Activated naive CD4-positive, alpha-beta T cell treated with anti-CD3 and anti-CD28 coated beads, Interleukin-2, amount 50 U/mL, for 72 hours (primary cell): ENCODE measurements at regions not wholly inside any gene's neighbourhood (a gene's known extent, or its start where the extent isn't known, plus 50 kb on each side); places are given as distances from the start of the nearest gene placed in this dataset.
"Not testable (repeated sequence)": the region's sequence is repeated elsewhere in the genome, so short reads cannot be mapped to it uniquely, and the experiment has no call there.

ENCODE experiments used
- ATAC-seq, 2 donors: fragments of 150-1000 bp; cut with Tn5 transposase; 2 replicates each; pipeline ENCODE4 v1.10.0; 2021; ENCODE audit warnings: mild to moderate bottlenecking in 2 of 2, moderate library complexity in 2 of 2
- DNase-seq, 2 donors: peaks; one replicate each; pipeline ENCODE4 v3.0.0; 2021 to 2022; ENCODE audit warnings: low spot score in 2 of 2
- H3K27ac Mint-ChIP-seq, 2 donors: one replicate each; pipeline ENCODE4 v1.8.0; 2022; ENCODE audit warnings: mild to moderate bottlenecking in 2 of 2, mixed read lengths in 2 of 2
- H3K36me3 Mint-ChIP-seq, 2 donors: one replicate each; pipeline ENCODE4 v1.8.0; 2022; ENCODE audit warnings: mixed read lengths in 2 of 2
- H3K9me3 Mint-ChIP-seq, 2 donors: one replicate each; pipeline ENCODE4 v1.8.0; 2022; ENCODE audit warnings: mixed read lengths in 2 of 2

DNA sequence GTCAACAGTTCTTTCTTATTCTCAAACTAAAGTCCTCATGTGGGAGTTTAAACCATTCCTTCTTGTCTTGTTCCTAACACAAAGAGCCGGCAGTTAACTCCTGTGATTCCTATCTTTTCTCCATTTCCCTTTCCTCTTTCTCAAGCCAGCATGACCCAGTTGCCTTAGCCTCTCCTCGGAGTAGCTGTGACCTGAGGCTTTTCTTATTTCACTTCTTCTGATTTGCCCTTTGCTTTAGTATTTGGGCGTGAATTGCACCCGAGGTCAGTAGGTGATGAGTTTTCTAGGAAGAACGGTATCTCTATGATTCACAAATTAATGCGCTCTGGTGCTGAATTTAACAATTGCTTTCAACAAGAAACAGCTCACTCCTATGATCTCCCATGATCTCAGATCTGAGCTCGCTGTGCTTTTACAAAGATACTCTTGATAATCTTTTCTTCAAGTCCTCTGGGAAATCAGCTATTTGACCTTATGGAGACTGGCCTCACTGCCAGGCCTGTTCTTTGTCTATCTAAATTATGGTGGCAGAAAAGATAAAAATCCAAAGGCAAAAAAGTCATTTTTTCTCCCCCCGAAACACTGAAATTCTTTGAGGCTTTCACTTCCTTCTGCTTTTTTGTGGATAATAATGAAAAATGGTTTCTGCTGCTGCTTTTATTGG lies 184.6 kb downstream of the JCAD start:
- DNase-seq (no peak), ATAC-seq (no peak)
- H3K9me3 Mint-ChIP-seq, result peaks cover 7 to 9% of the 10 kb centered on the region in 2 donors
- no peaks in the 10 kb centered on the region for H3K36me3 Mint-ChIP-seq
- no peak overlapping the region for H3K27ac Mint-ChIP-seq

DNA sequence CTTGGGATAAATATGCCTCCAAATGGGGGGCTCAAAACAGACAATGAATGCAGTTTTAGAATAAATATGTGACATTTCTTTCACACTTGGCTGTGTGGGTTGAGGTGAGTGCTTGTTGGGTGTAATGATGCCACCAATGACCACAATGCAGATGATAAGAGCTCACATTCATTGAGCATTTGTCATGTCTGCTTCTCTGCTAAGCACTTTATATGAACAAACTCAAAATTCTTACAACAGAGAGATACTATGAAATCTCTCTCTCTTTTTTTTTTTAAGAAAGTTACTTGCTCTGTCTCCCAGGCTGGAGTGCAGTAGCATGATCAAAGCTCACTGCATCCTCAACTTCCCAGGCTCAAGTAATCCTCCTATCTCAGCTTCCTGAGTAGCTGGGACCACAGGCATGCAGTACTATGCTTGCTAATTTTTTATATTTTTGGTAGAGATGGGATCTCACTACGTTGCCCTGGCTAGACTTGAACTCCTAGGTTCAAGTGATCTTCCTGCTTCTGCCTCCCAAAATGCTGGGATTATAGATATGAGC lies 185.4 kb downstream of the JCAD start:
- ATAC-seq (no peak), DNase-seq (no peak)
- Mint-ChIP-seq H3K36me3 (no peaks in the 10 kb centered on the region), H3K27ac (no peak overlapping the region), H3K9me3 (peaks cover 7 to 9% of the 10 kb centered on the region in 2 donors)

DNA sequence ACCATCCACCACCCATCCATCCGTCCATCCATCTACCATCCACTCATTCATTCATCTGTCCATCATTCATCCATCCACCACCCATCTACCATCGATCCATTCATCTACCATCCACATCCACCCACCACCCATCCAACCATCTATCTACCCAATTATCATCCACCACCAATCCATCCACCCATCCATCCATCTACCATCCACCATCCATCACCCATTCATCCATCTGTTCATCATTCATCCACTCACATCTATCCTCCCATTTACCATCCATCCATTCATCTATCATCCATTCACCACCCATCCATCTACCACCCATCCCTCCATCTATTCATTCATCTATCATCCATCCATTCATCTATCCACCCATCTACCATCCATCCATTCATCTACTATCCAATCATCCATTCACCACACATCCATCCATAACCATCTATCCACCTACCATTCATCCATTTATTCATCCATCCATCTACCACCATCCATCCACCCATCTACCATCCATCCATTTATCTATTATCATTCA lies 188.8 kb downstream of the JCAD start:
- no peak for ATAC-seq
- no peak overlapping the region for H3K27ac Mint-ChIP-seq
- DNase-seq, result no peak
- H3K36me3 Mint-ChIP-seq, result no peaks in the 10 kb centered on the region
- H3K9me3 Mint-ChIP-seq, result peaks cover 7 to 9% of the 10 kb centered on the region in 2 donors

DNA sequence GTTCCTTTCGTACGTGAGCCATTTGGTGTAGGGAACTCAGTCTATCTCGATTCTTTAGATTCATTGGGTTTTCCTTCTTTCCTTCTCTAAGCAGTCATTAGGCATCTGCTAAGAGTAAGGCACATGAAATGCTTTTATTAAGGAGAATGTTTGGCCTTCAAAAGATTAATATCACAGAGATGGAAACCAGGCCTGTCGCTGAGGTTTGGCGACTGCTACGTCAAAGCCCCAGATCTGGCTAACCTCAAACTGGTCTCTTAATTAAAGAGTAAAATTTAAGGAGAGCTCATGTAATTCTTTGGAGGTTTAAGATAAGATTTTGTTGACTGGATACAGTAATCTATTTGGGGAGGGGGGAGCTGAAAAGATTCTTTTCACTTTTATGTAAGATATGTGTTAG lies 189.8 kb downstream of the JCAD start:
- Mint-ChIP-seq H3K9me3 (peaks cover 7 to 9% of the 10 kb centered on the region in 2 donors), H3K36me3 (no peaks in the 10 kb centered on the region), H3K27ac (no peak overlapping the region)
- no peak for DNase-seq
- no peak for ATAC-seq

DNA sequence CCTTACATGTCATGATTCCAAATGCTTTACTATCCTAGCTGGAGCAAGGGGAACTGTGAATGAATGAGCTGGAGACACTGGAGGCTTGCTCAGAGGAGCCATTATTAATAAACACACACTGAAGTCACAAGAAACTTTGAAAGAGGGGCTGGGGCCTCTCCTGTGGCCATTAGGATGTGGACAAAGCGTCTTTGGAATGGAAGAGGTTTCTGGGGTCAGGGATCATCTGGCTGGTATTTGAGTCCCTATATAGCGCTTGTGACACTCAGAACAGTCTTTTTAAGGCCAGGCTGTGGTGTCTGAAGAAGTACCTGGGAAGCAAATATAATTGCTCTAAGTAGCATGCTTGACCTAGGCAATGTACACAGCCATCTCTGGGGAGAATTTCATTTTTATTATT lies 193.0 kb downstream of the JCAD start:
- peaks cover 7 to 9% of the 10 kb centered on the region in 2 donors for H3K9me3 Mint-ChIP-seq
- ATAC-seq (no peak), DNase-seq (no peak)
- H3K27ac Mint-ChIP-seq, result no peak overlapping the region
- no peaks in the 10 kb centered on the region for H3K36me3 Mint-ChIP-seq

DNA sequence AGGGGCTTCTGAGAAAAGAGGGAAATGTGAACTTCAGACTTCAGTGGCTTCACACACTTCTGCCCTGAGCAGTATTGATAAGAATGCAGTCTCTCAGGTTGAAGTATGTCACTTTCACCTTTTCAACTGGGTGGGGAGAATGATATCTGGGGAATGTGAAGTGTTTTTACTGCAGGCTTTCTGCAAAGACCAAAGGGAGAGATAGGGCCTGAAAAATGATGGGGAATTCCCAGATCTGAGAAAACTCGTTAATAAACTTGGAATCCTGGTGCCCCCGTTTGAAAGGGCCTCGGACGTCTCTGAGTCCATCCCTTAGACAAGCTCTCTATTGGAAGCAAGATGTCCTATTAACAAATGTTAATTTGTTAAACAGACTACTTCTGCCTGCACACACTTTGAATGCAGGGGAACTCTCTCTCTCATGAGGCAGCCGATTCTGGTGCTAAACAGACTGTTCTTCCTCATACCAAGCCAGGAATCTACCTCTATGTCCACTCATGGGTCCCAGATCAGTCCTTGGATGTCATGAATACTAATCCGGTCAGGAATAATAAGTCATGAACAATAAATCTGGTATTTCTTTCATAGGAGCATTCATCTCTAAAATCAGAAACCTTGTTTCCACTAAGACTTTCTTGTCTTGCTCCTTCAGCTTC lies 193.6 kb downstream of the JCAD start:
- Mint-ChIP-seq H3K9me3 (peaks cover 5 to 8% of the 10 kb centered on the region in 2 donors), H3K36me3 (no peaks in the 10 kb centered on the region), H3K27ac (no peak overlapping the region)
- ATAC-seq (no peak), DNase-seq (no peak)

DNA sequence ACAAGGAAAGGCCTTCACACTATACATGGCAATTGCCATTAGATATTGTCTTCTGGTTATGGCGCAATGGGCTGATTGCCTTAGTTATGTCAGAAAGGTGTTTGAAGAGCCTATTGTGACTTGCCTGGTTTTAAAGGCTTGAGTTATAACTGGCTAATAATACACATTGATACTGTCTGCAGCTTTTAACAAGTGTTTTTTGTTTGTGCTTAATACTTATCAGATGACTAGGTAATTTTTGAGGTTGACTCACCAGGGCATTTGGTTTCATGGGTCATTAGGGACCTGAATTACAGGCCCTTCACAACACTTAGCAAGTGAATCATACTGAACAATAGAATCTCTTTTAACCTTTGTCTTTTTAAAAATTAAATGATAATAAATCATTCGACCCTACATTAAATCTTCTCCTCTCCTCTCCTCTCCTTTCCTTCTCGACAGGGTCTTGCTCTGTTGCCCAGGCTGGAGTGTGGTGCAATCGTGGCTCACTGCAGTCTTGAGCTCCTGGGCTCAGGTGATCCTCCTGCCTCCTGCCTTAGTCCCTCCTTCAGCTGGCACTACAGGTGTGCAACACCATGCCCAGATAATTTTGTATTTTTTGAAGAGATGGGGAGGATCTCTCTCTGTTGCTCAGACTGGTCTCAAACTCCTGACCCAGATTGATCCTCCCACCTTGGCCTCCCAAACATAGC lies 196.3 kb downstream of the JCAD start:
- H3K36me3 Mint-ChIP-seq, result no peaks in the 10 kb centered on the region
- DNase-seq (no peak), ATAC-seq (no peak)

DNA sequence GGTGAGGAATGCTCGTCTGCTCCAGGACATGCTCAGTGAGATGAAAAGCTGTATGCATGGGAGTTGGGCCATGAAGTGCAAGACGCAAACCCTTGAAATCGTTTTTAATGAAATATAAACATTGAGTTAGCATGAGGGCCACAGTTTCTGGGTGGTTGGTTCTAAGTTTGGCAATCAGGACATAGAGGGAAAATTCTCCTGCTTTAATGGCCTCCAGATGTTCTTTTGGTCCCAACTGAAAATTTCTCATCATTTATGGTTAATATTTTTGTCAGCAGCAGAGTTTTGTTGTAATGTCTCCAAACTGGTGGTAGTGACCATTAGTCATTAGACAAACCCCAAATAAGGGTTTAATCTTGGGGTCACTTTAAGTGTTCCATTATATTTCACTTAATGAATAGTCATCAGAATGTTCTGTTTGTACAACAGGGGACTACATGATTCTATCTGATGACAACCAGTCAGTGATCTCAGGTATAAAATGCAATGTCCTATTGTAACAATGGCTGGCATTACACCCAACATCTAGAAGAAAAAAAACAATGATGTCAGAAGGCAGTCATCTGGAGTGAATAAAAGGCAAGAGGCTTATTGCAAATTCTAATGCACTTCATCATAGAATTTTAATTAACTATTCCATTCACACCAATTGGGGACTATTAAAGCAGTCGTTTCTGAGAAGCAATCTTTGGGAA lies 197.4 kb downstream of the JCAD start:
- ATAC-seq (no peak), DNase-seq (no peak)
- no peak overlapping the region for H3K27ac Mint-ChIP-seq
- H3K36me3 Mint-ChIP-seq, result no peaks in the 10 kb centered on the region
- H3K9me3 Mint-ChIP-seq, result no peaks in the 10 kb centered on the region

More for the DNA sequence above, 196.3 kb downstream of the JCAD start:
- Mint-ChIP-seq H3K27ac (no peak overlapping the region), H3K9me3 (no peaks in the 10 kb centered on the region)

DNA sequence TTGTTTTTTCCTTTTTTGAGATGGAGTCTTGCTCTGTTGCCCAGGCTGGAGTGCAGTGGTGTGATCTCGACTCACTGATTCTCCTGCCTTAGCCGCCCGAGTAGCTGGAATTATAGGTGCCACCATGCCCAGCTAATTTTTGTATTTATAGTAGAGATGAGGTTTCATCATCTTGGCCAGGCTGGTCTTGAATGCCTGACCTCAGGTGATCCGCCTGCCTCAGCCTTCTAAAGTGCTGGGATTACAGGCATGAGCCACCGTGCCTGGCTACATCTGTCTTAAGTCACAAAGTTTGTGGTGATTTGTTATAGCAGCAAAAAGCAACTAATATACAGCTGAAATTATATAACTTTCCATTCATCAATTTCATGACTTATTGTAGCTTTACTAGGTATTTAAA lies 198.2 kb downstream of the JCAD start:
- not testable (repeated sequence) for H3K27ac Mint-ChIP-seq, H3K9me3 Mint-ChIP-seq, H3K36me3 Mint-ChIP-seq, DNase-seq, ATAC-seq

DNA sequence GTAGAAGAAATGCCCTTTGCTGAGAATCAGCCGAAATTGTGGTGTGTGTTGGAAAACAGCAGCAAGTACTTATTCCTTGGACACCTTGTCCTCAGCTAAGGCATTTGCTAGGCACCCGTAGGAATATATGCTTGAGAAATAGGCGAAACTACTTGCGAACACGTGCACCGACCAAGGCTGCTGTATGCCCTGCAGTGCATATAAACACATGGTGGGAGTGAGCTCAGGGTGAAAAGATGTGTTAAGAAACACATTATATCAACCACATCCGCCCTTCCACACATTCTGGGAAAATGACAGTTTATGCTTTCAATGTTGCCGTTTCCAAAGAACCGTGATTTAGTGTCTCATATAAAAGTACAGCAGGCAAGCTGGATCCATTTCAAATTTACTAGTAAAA lies 199.2 kb downstream of the JCAD start:
- Mint-ChIP-seq H3K27ac (no peak overlapping the region), H3K9me3 (no peaks in the 10 kb centered on the region), H3K36me3 (no peaks in the 10 kb centered on the region)
- no peak for ATAC-seq
- no peak for DNase-seq

DNA sequence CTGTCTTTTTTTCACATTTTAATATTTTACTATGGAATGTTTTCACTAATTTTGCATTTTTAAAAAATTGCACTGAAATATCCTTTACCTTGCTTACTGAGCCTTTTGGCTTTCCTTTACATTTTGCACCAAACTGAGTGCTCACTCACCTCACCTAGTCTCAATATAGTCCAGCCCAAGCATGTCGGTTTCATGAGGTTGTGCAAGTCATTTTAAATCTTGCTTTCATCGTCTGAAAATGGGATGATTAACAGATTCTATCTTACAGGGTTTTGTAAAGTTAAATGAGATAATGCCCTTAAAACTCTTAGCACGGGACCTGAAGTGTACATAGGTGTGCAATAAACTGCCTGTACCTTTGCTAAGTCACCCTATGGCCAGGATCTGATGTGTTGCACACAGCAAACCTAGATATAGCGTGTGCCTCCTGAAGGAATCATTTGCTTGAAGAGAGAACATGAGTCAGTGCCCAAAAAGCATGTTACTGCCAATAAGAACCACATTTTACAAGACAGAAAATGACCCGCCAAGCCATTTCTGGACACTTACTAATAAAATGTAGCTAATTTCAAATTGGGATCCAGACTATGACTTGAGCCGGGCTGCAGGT lies 199.8 kb downstream of the JCAD start:
- Mint-ChIP-seq H3K36me3 (no peaks in the 10 kb centered on the region), H3K9me3 (no peaks in the 10 kb centered on the region), H3K27ac (no peak overlapping the region)
- no peak for DNase-seq
- ATAC-seq, result no peak

DNA sequence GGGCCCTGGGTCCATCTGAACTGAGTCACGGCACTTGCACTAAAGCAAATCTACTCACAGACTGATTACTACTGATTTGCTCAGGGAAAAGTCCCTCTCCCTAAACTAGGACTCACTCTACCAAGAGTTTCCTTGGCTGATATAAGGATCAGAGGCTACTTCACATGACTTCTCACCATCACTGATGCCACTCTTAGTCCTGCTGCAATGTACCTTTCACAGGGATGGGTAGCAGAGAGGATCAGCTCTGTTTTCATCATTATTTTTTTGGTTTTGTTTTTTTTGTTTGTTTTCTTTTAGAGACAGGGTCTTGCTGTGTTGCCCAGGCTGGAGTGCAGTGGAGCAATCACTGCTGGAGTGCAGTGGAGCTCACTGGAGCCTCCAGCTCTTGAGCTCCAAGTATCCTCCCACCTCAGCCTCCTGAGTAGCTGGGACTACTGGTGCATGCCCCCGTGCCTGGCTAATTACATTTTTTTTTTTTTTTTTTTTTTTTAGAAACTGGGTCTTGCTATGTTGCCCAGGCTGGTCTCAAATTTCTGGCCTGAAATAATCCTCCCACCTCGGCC lies 200.6 kb downstream of the JCAD start:
- Mint-ChIP-seq H3K36me3 (no peaks in the 10 kb centered on the region), H3K27ac (no peak overlapping the region), H3K9me3 (no peaks in the 10 kb centered on the region)
- no peak for ATAC-seq
- DNase-seq, result no peak

DNA sequence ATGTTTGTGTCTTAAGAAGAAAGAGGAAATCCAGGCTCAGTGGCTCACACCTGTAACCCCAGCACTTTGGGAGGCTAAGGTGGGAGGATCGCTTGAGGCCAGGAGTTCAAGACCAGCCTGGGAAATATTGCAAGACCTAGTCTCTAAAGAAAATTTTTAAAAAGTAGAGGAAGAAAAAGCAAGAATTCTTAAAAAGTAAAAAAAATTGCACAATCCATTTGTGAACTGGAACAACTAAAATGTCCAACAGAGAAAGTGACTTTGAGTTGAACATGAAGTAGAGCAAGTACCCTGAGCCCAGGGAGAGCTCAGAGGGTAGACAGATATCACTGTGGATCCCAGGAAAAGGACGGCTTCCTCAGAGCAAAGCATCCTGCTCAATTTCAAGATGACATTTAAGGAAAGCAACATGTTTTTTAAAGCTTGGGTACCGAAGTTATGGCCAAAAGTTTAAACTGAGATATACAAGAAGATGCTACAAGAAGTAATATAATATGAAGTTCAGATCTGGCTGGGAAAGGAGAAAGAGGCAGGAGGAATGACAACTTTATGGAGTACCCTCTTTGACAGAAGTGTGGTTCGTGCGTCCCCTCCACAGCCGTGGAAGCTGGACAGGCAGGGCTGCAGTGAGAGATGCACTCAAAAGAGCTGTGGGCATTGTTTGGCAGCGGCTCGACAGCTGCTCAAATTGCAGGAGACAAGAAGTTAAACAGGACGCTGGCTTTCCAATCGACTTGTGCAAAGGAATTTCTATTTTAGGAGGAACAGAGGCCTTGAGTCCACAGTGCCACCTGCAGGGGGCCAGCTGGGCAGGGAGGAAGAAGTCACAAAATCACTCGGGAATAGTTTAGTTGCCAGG lies 201.3 kb downstream of the JCAD start:
- ATAC-seq (no peak), DNase-seq (no peak)
- no peaks in the 10 kb centered on the region for H3K36me3 Mint-ChIP-seq
- H3K9me3 Mint-ChIP-seq, result no peaks in the 10 kb centered on the region
- no peak overlapping the region for H3K27ac Mint-ChIP-seq

DNA sequence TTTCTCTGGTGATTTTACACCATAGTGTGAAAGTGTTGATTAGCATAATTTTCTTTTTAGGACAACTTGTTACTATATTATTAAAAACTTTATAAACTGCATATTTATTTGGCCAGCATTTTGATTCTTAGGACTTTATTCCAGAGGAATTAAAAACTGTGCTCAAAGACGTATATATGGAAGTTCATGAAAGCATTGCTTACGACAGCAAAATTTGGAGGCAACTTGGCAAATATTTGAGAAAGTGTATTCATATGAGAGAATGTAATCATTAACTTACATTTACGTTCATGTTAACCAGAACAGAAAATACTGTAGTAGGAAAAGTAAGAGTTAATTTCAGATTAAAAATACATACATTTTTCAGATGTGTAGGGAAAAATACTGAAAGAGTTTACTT lies 203.1 kb downstream of the JCAD start:
- no peaks in the 10 kb centered on the region for H3K9me3 Mint-ChIP-seq
- ATAC-seq, result no peak
- no peak overlapping the region for H3K27ac Mint-ChIP-seq
- H3K36me3 Mint-ChIP-seq, result no peaks in the 10 kb centered on the region
- no peak for DNase-seq

DNA sequence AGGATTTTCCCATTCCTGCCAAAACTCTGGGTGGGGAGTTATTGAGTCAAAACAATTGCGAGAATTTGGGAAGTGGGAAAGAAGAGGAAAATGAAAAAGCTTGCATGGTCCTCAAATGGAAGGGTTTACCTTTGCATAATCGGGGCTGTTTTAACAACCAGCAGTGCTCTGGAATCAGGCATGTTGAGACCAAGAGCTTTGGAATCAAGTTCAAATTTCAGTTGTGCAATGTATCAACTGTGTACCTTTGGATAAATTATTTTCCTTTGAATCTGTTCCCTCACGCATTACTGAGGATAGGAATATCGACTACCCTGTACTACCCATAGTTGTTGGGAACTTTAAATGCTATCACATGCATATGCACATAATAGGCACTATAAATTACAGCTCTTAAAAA lies 205.5 kb downstream of the JCAD start:
- H3K27ac Mint-ChIP-seq, result no peak overlapping the region
- DNase-seq (no peak), ATAC-seq (no peak)
- no peaks in the 10 kb centered on the region for H3K9me3 Mint-ChIP-seq
- no peaks in the 10 kb centered on the region for H3K36me3 Mint-ChIP-seq
